Stomach smooth muscle (tissue), 2 donors: ENCODE measurements at regions not wholly inside any gene's neighbourhood (a gene's known extent, or its start where the extent isn't known, plus 50 kb on each side); places are given as distances from the start of the nearest gene placed in this dataset.
"Not testable (repeated sequence)": the region's sequence is repeated elsewhere in the genome, so short reads cannot be mapped to it uniquely, and the experiment has no call there.

Experiments used
- H3K27ac ChIP-seq: one replicate; pipeline ENCODE4 v1.7.0; 2013; ENCODE audit warnings: mild to moderate bottlenecking, low read length, inconsistent platforms
- H3K27me3 ChIP-seq, 2 donors: one replicate each; pipeline ENCODE4 v1.7.0; 2013; ENCODE audit warnings: low read length in 2 of 2; ENCODE audit not compliant: insufficient read depth in 2 of 2, control insufficient read depth in 1 of 2
- H3K36me3 ChIP-seq, 2 donors: one replicate each; pipeline ENCODE4 v1.7.0; 2013; ENCODE audit warnings: low read length in 2 of 2; ENCODE audit not compliant: control insufficient read depth in 2 of 2, insufficient read depth in 2 of 2
- H3K4me1 ChIP-seq: one replicate; pipeline ENCODE4 v1.7.0; 2013; ENCODE audit warnings: low read length; ENCODE audit not compliant: control insufficient read depth, insufficient read depth
- H3K4me3 ChIP-seq, 2 donors: one replicate each; pipeline ENCODE4 v1.7.0; 2013; ENCODE audit warnings: low read length in 2 of 2
- H3K9ac ChIP-seq, 2 donors: one replicate each; pipeline ENCODE4 v1.7.0; 2013; ENCODE audit warnings: low read length in 2 of 2, mild to moderate bottlenecking in 1 of 2
- H3K9me3 ChIP-seq, 2 donors: one replicate each; pipeline ENCODE4 v1.7.0; 2013; ENCODE audit warnings: low read length in 2 of 2; ENCODE audit not compliant: control insufficient read depth in 2 of 2
- donor health status: healthy.
- donor health status: Pancreatic carcinoma.

DNA sequence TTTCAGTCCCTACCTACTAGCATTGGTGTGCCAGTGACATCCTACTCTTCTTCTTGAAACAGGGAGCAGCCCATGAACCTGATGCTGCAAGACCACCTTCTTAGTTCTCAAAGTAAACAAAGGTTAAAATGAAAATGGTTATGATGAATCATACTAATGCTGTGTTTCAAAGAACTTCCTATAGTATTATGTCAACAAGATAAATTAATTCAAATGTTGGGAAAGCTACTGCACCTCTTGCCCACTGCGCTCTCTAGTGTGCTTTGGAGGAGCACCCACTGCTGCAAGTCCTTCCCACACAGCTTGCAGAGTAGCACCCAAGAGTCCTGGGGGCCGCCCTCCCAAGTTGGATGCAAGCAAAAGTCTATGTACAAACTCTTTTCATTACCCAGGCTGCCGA is 81.1 kb downstream of the CD200R1L start:
- H3K27me3 ChIP-seq: no peaks in the 10 kb centered on the region
- H3K27ac ChIP-seq: no peak overlapping the region
- no peaks in the 10 kb centered on the region for H3K9me3 ChIP-seq
- H3K4me3 ChIP-seq: no peak overlapping the region
- H3K9ac ChIP-seq: no peak overlapping the region
- H3K4me1 ChIP-seq: no peaks in the 10 kb centered on the region
- H3K36me3 ChIP-seq: no peaks in the 10 kb centered on the region

DNA sequence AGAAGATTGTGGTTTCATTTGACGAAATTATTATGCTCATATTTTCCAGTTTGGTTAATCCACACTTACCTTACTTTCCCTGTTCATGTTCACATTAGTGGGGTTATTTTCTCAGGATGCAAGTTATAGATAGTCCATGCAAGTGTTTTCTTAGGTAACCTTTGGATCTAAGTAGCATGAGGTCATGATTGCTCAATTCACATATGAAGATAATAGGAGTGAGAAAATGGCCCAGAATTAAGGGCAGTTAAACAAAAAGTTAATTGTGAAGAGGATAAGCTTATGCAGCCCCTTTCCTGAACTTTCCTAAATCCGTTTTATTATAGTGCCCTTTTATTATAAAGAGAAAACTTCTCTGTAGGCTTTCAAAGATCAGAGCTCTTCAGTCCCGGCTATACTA is 83.4 kb downstream of the CD200R1L start:
- Histone ChIP-seq H3K4me1 (no peaks in the 10 kb centered on the region), H3K9me3 (no peaks in the 10 kb centered on the region), H3K27me3 (no peaks in the 10 kb centered on the region), H3K9ac (no peak overlapping the region), H3K36me3 (no peaks in the 10 kb centered on the region), H3K27ac (no peak overlapping the region), H3K4me3 (no peak overlapping the region)

DNA sequence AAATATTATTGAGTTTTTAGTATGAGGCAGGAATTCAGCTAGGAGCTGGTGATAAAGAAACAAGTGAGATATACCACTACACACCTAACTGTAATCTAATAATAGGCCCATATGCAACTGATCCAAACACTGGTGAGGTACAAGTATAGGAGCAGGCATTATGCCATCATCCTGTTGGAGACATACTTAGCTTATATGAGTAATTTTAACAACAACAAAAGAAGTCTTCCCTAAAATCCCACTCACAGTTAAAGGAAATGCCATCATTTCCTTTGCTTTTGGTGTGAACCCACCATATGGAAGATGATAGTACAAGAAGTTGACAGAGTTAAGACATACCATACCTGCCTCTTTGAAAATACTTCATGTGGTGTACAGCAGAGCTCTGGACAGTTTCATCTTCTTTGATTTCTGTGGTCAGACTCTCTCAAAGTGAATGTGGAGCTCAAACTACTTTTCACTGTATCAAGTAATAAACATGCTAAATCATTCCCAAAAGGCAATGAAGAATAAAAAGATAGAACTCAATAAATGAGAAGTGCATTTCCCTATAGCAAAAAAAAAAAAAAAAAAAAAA is 85.5 kb downstream of the CD200R1L start:
- H3K27ac ChIP-seq: no peak overlapping the region
- no peaks in the 10 kb centered on the region for H3K4me1 ChIP-seq
- no peak overlapping the region for H3K9ac ChIP-seq
- H3K36me3 ChIP-seq: no peaks in the 10 kb centered on the region
- no peak overlapping the region for H3K4me3 ChIP-seq
- no peaks in the 10 kb centered on the region for H3K9me3 ChIP-seq
- no peaks in the 10 kb centered on the region for H3K27me3 ChIP-seq

DNA sequence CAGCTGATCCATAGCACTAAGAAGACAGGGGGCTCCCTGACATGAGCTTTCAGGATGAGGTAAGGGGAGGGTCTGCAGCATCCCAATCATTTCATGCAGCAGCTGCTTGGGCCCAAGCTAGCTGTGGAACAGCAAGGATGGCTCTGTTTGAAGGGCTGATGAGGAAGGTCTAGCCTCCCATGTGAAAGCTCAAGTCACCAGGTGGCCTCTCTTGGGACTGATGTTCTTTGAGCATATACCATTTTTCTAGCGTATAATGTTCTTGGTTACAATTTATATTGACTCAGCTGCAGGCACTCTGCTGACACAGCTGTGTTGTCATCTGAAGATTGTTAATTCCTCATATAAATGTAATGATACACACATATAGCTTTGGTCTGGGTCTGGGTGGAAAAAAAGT is 87.0 kb downstream of the CD200R1L start:
- H3K36me3 ChIP-seq: no peaks in the 10 kb centered on the region
- no peaks in the 10 kb centered on the region for H3K9me3 ChIP-seq
- no peaks in the 10 kb centered on the region for H3K4me1 ChIP-seq
- no peak overlapping the region for H3K9ac ChIP-seq
- H3K4me3 ChIP-seq: no peak overlapping the region
- no peaks in the 10 kb centered on the region for H3K27me3 ChIP-seq
- H3K27ac ChIP-seq: no peak overlapping the region

DNA sequence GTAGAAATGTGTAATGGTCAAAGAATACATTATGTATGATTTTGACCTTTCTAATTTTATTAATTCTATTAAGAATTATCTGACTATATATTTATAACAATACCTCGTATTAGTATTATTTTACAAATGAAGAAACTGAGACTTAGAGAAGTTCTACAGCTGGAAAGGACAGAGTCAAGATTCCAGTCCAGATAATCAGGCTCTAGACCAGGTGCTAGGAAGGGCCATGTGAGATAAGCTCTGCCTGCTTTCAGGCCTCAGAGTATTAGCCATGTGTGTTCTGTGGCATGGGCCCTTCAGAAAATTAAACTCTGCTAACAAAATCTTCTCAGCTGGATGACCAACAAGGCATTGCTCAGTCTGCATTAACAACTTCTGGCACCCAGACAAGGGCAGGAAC is 87.5 kb downstream of the CD200R1L start:
- no peaks in the 10 kb centered on the region for H3K27me3 ChIP-seq
- no peak overlapping the region for H3K4me3 ChIP-seq
- no peak overlapping the region for H3K27ac ChIP-seq
- no peaks in the 10 kb centered on the region for H3K9me3 ChIP-seq
- no peaks in the 10 kb centered on the region for H3K36me3 ChIP-seq
- no peaks in the 10 kb centered on the region for H3K4me1 ChIP-seq
- no peak overlapping the region for H3K9ac ChIP-seq

DNA sequence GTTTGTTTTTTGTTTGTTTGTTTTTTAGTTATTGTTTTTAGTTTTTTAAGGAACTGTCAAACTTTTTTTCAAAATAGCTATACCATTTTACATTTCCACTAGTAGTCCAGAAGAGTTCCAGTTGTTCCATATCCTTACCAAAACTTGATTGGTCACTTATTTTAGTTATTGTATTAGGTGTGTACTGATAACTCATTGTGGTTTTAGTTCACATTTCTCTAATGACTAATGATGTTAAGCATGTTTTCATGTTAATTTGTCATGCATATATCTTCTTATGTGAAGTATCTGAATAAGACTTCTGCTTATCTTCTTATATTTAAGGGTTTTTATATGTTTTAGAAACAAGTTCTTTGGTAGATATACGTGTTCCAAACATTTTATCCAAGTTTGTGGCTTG is 89.5 kb downstream of the CD200R1L start:
- H3K4me3 ChIP-seq: no peak overlapping the region
- no peaks in the 10 kb centered on the region for H3K4me1 ChIP-seq
- H3K9ac ChIP-seq: no peak overlapping the region
- no peaks in the 10 kb centered on the region for H3K36me3 ChIP-seq
- no peaks in the 10 kb centered on the region for H3K27me3 ChIP-seq
- no peak overlapping the region for H3K27ac ChIP-seq
- H3K9me3 ChIP-seq: no peaks in the 10 kb centered on the region

DNA sequence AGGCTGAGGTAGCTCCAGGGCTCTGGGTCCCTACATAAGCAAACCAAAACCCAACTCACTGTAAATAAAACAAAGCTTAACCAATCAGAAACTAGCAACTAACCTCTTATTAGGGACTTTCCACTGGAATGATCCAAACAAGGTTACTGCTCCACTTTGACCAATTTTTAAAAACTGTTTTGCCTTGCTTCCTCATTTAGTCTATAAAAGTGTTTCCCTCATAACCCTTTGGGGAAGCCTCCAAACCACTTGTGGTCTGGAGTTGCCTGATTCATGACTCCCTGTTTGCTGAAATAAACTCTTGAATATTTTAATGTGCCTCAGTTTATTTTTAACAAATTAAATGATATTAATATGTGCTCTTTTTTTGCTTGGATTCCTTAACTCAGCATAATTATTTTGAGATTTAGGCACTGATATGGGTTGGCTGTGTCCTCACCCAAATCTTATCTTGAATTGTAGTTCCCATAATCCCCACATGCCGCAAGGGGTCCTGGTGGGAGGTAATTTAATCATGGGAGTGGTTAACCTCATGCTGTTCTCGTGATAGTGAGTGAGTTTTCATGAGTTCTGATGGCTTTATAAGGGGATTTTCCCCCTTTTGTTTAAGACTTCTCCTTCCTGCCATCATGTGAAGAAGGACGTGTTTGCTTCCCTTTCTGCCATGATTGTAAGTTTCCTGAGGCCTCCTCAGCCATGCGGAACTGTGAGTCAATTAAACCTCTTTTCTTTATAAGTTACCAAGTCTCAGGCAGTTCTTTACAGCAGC is 90.6 kb downstream of the CD200R1L start:
- H3K27me3 ChIP-seq: no peaks in the 10 kb centered on the region
- no peak overlapping the region for H3K9ac ChIP-seq
- no peaks in the 10 kb centered on the region for H3K4me1 ChIP-seq
- no peaks in the 10 kb centered on the region for H3K36me3 ChIP-seq
- H3K4me3 ChIP-seq: no peak overlapping the region
- no peak overlapping the region for H3K27ac ChIP-seq
- no peaks in the 10 kb centered on the region for H3K9me3 ChIP-seq

DNA sequence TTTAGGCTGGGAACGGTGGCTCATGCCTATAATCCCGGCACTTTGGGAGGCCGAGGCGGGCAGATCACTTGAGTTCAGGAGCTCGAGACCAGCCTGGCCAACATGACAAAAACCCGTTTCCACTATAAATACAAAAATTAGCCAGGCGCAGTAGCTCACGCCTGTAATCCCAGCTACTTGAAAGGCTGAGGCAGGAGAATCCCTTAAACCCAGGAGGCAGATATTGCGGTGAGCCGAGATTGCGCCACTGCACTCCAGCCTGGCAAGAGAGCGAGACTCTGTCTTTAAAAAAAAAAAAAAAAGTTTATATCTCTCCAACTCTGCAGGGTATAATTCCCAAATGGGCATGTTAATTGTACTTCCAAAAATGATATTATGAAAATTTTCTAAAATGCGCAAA is 91.6 kb downstream of the CD200R1L start:
- not testable (repeated sequence) for H3K36me3 ChIP-seq, H3K27ac ChIP-seq, H3K4me1 ChIP-seq, H3K9ac ChIP-seq, H3K4me3 ChIP-seq, H3K9me3 ChIP-seq, H3K27me3 ChIP-seq

DNA sequence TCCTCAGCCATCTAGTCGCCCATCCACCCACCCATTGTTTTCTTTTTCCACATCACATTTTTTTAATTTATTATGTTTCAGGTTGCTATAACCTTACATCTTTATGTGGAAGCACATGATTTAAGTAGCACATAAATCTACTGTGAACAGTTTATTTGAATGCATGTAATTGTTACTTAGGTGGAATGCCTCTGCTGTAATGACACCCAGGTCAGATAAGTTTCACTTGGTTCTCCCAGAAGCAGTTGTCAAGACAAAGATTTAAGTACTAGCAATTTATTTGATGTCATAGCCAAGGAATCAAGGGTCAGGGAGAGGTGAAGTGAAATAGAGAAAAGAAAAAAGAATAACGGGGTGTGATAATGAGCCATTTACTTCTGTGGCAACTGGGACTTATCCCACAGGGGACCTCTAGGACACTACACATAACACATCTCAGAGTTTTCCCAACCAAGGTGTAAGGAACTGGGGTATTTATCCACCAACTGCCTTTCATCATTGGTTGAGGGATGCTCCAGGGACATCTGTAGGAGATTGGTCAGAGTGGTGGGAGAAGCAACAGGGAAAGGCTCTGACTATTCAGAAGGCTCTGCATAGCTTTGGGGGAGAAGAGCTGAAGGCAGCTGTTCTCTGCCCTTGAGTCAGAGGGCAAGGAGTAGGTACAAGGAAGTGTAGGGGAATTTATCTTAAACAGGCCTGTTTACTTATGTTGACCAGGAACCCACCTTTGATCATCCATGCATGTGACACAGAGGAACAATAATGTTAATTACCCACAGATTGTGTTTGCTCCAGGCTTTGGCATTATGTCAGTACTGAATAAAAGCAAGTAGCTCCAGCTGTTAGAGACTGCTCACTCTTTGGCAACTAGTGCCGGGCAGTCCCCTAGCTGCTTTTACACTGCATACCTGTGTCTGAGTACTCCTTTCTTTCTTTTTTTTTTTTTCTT is 94.8 kb downstream of the CD200R1L start:
- Histone ChIP-seq H3K27ac (no peak overlapping the region), H3K9ac (no peak overlapping the region), H3K4me3 (no peak overlapping the region), H3K27me3 (no peaks in the 10 kb centered on the region), H3K4me1 (no peaks in the 10 kb centered on the region), H3K36me3 (no peaks in the 10 kb centered on the region), H3K9me3 (no peaks in the 10 kb centered on the region)

DNA sequence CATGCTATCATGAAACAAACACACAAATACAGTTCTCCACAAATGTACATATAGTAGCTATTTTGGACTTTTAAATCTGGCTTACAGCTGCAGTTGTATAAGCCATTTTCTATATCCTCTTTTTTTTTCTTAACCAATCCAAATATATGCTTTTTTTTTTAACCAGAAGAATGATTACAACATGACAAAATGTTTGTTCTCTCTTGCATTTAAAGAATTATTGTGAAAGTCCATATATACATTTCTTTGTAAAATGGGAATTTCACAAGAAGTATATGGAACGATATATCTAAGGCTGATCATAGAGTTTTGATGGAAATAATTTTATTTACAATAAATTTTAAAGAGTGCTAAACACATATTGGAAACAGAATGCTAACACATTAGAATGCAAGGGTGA is 95.6 kb downstream of the CD200R1L start:
- H3K4me3 ChIP-seq: no peak overlapping the region

More for the DNA sequence above, 95.6 kb downstream of the CD200R1L start:
- Histone ChIP-seq H3K9me3 (no peaks in the 10 kb centered on the region), H3K27me3 (no peaks in the 10 kb centered on the region), H3K27ac (no peak overlapping the region), H3K36me3 (no peaks in the 10 kb centered on the region), H3K9ac (no peak overlapping the region), H3K4me1 (no peaks in the 10 kb centered on the region)
